Ishikawa (cell line): ENCODE measurements at regions not wholly inside any gene's neighbourhood (a gene's known extent, or its start where the extent isn't known, plus 50 kb on each side); places are given as distances from the start of the nearest gene placed in this dataset.

Source experiments
- CEBPB ChIP-seq: IDR thresholded peaks from 2 replicates; pipeline ENCODE4 v1.6.1; 2012
- CREB1 ChIP-seq: IDR thresholded peaks from 2 replicates; pipeline ENCODE4 v1.6.1; 2012; ENCODE audit warnings: low read depth
- EGR1 ChIP-seq: IDR thresholded peaks from 2 replicates; pipeline ENCODE4 v1.6.1; 2012
- EP300 ChIP-seq: IDR thresholded peaks from 2 replicates; pipeline ENCODE4 v1.6.1; 2012; ENCODE audit warnings: borderline replicate concordance
- FOXM1 ChIP-seq: IDR thresholded peaks from 2 replicates; pipeline ENCODE4 v1.6.1; 2012; ENCODE audit warnings: low read depth, borderline replicate concordance
- MAX ChIP-seq: IDR thresholded peaks from 2 replicates; pipeline ENCODE4 v1.6.1; 2012
- NFIC ChIP-seq: IDR thresholded peaks from 2 replicates; pipeline ENCODE4 v1.6.1; 2012
- RAD21 ChIP-seq: IDR thresholded peaks from 2 replicates; pipeline ENCODE4 v1.6.1; 2012; ENCODE audit warnings: low read depth
- REST ChIP-seq: IDR thresholded peaks from 2 replicates; pipeline ENCODE4 v1.6.1; 2012; ENCODE audit warnings: low read depth, mild to moderate bottlenecking
- TAF1 ChIP-seq: IDR thresholded peaks from 2 replicates; pipeline ENCODE4 v1.6.1; 2012; ENCODE audit warnings: low read depth, mild to moderate bottlenecking
- TCF12 ChIP-seq: IDR thresholded peaks from 2 replicates; pipeline ENCODE4 v1.6.1; 2012; ENCODE audit warnings: low read depth
- TEAD4 ChIP-seq: IDR thresholded peaks from 2 replicates; pipeline ENCODE4 v1.6.1; 2012
- USF1 ChIP-seq: IDR thresholded peaks from 2 replicates; pipeline ENCODE4 v1.6.1; 2012
- YY1 ChIP-seq: IDR thresholded peaks from 2 replicates; pipeline ENCODE4 v1.6.1; 2012; ENCODE audit warnings: low read depth
- ZBTB7A ChIP-seq: IDR thresholded peaks from 2 replicates; pipeline ENCODE4 v1.6.1; 2012; ENCODE audit warnings: low read depth

GRCh38 chr2:235219048-235219447, 267.2 kb downstream of the SH3BP4 start:
- TF ChIP-seq CREB1: no peak

GRCh38 chr2:235220331-235220730, 268.5 kb downstream of the SH3BP4 start:
- TF ChIP-seq MAX: no peak
- TF ChIP-seq TEAD4: no peak
- TF ChIP-seq CREB1: no peak
- TF ChIP-seq EP300: no peak
- TF ChIP-seq TCF12: no peak
- TF ChIP-seq USF1: no peak
- no peak for TF ChIP-seq TAF1
- TF ChIP-seq EGR1: no peak
- TF ChIP-seq REST: no peak
- no peak for TF ChIP-seq RAD21

GRCh38 chr2:235223011-235223410, 270.8 kb upstream of the AGAP1 start:
- no peak for TF ChIP-seq EP300
- TF ChIP-seq ZBTB7A: no peak
- no peak for TF ChIP-seq TCF12
- TF ChIP-seq FOXM1: no peak
- no peak for TF ChIP-seq YY1
- TF ChIP-seq MAX: no peak
- no peak for TF ChIP-seq TAF1
- TF ChIP-seq CREB1: no peak
- TF ChIP-seq RAD21: no peak
- no peak for TF ChIP-seq USF1
- TF ChIP-seq CEBPB: no peak

- no peak for TF ChIP-seq MAX
- no peak for TF ChIP-seq TEAD4
- no peak for TF ChIP-seq TCF12
- TF ChIP-seq ZBTB7A: no peak
Measured at GRCh38 chr2:235224410-235224809, 269.4 kb upstream of the AGAP1 start.

GRCh38 chr2:235225261-235225660, 268.6 kb upstream of the AGAP1 start:
- TF ChIP-seq MAX (no peak), USF1 (no peak), EGR1 (no peak), TAF1 (no peak), YY1 (no peak), CEBPB (no peak), NFIC (no peak), TEAD4 (no peak), REST (no peak), TCF12 (no peak)

- no peak for TF ChIP-seq USF1
- TF ChIP-seq TCF12: no peak
- TF ChIP-seq MAX: no peak
- no peak for TF ChIP-seq CEBPB
- TF ChIP-seq EP300: no peak
- TF ChIP-seq EGR1: no peak
- TF ChIP-seq YY1: no peak
- TF ChIP-seq ZBTB7A: no peak
- TF ChIP-seq TAF1: no peak
- TF ChIP-seq RAD21: no peak
- no peak for TF ChIP-seq TEAD4
- no peak for TF ChIP-seq FOXM1
- no peak for TF ChIP-seq NFIC
- no peak for TF ChIP-seq CREB1
- TF ChIP-seq REST: no peak
Measured at GRCh38 chr2:235227590-235227989, 266.3 kb upstream of the AGAP1 start.
